GM19324 (cell line): ENCODE measurements at regions not wholly inside any gene's neighbourhood (a gene's known extent, or its start where the extent isn't known, plus 50 kb on each side); places are given as distances from the start of the nearest gene placed in this dataset.

ENCODE experiments used
- ATAC-seq: cut with Tn5 transposase; IDR thresholded peaks from one replicate; pipeline ENCODE4 v1.9.1; 2021; ENCODE audit warnings: mild to moderate bottlenecking, moderate library complexity; ENCODE audit not compliant: unreplicated experiment, low FRiP score

DNA sequence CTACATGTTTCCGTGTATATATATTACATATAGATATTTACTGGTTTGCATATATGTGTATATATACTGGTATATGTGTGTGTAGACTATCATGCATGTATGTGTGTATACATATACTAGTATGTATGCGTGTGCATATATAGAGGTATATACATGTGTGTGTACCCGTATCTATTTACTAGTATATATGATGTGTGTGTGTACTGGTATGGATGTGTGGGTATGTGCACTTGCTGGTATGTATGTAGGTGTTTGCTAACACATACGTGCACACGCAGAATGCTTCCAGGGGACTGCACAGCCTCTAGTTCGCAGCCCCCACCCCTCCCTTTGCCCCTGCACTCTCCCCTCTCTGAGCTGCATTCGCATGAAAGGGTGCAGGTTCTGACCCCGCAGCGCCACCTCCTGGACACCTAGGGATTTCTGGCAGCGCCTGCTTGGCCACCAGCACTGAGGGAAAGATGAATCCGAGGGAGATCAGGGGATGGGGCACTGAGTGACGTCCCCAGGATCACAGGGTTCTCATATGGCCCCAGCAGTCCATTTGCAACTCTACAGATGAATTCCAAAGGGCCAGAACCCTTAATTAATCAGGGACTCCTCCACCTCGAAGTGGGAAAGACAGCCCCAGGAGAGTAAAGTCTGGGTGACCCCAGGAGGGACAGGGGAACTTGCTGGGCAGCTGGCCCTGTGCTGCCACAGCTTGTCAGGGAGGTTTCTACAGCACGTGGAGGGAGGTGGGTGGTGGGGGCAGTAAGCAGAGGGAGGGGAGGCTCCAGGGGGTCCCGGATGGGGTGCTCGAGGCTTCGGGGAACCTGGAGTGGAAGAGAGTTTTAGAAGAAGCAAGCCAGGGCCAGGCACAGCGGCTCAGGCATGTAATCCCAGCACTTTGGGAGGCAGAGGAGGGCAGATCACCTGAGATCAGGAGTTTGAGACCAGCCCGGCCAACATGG is 66.8 kb upstream of the ASAP2 start:
- ATAC-seq = peak; percentile 45

- no peak for ATAC-seq
Measured at GRCh38 chr2:9137379-9138150, 69.0 kb upstream of the ASAP2 start.

DNA sequence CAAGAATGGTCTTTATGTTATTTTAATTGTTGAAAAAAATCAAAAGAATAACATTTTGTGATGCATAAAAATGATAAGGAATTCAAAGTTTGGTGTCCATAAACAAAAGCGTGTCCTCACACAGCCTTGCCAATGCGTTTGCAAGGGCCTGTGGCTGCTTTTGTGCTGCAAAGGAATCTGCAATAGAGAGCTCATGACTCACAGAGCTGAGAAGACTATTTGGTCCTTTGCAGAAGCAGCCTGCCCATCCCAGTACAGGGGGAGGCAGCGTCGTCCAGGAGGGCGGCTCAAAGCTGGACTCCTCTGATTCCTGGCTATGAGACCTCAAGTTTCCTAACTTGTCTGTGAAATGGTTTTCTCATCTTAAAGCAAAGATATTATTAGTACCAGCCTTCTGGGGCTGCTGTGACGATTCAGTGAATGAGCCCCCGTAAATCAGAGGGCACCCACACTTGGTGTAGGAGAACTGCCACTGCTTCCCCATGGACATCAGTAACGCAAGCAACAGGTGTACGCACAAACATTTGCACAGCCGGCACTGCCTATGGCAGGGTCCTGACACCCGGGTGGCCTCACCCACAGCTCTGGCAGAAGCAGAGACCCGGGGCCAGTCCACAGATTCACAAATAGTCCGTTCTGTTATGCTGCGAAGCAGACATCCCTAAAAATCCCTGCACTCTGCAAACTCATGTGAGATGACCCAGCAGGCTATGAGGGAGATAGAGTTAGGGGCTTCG is 70.6 kb upstream of the ASAP2 start:
- ATAC-seq = no peak

DNA sequence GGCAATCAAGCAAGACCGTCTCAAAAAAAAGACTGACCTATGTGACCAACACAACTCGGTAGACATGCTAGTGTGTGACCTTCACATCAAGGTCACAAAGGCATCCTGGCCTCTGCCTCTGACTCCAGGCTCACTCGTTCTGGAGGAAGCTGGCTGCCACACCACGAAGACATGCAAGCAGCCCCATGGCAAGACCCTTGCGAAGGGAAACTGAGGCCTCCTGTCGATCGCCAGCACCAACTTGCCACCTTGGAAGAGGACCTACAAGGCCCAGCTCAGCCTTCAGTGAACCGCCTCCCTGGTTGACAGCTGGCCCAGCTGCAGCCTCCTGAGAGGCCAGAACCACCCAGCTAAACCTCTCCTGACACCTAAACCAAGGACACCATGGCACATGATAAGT is 79.3 kb upstream of the ASAP2 start:
- ATAC-seq = no peak

DNA sequence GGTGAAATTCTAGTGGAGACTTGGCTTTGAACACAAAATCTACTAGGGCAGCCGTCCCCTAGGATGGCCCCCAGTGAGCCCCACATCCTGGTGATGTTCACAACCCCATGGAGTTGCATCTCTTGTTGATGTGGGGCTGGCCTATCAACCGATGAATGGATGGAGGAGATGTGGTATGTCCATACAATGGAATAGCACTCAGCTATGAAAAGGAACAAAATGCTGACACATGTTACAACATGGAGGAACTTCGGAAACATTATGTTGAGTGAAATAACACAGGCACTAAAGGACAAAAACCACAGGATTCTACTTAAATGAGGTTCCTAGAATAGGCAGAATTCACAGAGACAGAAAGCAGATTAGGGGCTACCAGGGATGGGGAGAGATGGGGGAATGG is 80.1 kb upstream of the ASAP2 start:
- no peak for ATAC-seq

DNA sequence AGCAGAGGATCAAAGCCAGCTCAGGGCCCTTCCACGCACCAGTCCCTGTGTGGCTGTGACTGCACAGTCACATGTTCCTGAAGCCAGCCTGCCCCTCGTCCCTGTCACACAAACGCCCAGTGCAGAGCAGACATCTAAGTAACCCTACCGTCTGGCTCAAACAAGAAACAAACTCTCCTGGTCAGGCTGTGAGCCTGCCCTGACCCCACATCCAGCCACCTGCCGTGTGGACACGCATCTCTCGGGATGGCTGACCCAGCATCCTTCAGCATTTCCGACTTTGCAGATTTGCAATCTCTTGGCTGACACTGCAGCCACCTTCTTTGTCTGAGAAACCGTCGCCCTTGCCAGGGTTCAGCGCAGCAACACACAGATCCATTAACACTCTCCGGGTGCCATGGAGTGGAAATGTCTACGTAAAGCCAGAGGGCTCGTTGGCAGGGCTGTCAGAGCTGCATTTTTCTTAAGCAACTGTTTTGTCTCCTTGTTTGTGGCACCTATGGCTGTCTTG is 82.3 kb upstream of the ASAP2 start:
- no peak for ATAC-seq

DNA sequence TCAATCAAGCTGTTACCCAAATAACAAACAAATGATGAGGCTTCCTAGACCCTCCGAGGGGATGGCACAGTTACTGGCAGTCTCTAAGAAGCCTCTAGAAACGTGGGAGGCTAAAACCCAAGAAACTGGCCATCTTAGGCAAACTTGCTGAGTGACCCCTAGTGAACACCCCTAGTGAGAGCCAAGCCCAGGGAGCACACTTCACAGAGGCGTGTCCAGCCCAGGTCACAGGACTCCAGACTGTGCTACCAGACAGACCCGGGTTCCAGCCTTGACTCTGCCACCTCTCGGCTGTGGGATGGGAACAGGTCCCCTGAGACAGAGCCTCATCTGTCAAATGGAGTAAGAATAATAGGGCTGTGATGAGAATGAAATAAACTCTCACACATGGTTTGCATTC is 83.5 kb upstream of the ASAP2 start:
- no peak for ATAC-seq

- no peak for ATAC-seq
Measured at GRCh38 chr2:9122367-9122766, 84.2 kb upstream of the ASAP2 start.

DNA sequence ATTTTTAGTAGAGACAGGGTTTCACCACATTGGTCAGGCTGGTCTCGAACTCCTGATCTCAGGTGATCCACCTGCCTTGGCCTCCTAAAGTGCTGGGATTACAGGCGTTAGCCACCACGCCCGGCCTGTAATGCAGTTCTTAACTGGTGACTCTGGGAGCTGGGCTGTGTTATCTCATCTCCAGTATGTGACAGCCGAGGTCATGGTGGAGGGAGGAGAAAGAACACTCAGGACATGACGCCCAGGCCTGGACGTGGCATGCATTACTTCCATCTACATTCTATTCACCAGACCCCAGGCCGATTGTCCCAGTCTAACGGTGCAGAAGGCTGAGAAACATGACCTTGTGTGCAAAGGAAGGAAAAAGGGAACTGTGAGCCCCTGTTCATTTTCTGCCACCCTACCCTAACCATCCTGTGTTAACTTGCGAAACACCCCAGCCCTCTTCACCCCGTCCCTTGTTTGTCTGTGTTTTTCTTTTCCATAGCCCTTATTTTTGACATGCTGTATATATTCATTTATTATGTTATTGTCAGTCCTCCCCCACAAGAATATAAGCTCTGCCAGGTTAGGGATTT is 88.1 kb upstream of the ASAP2 start:
- ATAC-seq = no peak

DNA sequence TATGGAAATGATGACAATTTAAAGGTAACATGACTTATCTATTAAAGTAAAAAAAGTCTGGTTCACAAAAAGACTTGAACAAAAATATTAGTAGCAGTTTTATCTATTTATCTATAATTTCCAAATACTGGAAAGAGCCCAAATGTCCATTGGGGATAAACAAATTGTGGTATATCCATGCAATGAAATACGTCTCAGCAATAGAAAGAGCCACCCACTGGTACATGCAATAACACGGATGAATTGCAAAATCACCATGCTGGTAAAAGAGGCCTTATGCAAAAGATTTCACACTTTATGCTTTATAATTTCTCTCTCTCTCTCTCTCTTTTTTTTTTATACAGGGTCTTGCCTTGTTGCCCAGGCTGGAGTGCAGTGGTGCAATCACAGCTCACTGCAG is 91.4 kb upstream of the ASAP2 start:
- no peak for ATAC-seq

DNA sequence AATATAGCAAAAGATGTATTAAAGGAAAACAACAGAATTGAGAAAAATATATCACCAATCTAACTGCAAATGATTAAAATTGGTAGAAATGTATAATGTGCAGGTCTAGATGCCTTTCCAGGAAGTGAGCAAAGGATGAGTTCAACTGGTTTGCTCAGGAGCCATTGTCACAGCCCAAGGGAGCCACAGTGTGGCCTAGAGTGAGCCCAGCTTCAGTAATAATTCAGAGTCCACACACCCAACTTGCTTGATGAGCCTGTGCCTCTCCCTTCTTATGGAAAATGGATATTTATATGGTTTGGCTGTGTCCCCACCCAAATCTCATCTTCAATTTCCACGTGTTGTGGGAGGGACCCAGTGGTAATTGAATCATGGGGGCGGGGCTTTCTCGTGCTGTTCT is 92.2 kb upstream of the ASAP2 start:
- no peak for ATAC-seq

DNA sequence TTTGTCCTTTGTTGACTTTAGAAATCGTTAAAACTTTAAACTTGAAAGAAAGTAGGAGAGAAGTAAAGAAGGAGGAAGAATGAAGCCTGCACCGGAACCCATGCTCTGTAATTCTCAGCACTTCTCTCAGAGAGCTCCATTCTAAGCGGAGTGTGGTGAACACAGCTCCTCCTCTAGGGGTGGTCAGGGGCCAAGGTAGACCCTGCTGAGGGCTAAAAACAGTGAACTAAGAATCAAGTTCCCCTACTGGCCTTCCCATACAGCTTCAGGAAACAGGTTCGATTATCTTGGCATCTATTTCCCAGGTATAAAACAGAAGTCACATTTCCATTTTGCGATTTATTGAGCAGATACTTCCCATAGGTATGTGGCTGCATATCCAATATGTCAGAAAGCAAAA is 92.7 kb upstream of the ASAP2 start:
- ATAC-seq = no peak

DNA sequence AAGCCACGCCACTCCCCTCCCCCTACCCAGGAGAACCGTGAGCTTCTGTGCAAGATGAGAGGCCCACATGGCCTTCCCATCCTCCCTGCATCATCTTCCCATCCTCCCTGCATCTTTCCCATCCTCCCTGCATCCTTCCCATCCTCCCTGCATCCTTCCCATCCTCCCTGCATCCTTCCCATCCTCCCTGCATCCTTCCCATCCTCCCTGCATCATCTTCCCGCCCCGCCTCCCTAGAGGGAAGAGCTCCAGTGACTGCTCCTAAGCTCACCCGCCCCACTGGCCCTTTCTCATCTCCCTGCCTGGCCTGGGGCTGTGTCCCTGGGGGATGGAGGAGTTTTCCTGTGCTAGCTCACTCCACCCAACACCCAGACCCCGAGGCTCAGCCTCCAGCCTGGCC is 93.3 kb upstream of the ASAP2 start:
- no peak for ATAC-seq

- no peak for ATAC-seq
Measured at GRCh38 chr2:9112079-9112721, 94.4 kb upstream of the ASAP2 start.

DNA sequence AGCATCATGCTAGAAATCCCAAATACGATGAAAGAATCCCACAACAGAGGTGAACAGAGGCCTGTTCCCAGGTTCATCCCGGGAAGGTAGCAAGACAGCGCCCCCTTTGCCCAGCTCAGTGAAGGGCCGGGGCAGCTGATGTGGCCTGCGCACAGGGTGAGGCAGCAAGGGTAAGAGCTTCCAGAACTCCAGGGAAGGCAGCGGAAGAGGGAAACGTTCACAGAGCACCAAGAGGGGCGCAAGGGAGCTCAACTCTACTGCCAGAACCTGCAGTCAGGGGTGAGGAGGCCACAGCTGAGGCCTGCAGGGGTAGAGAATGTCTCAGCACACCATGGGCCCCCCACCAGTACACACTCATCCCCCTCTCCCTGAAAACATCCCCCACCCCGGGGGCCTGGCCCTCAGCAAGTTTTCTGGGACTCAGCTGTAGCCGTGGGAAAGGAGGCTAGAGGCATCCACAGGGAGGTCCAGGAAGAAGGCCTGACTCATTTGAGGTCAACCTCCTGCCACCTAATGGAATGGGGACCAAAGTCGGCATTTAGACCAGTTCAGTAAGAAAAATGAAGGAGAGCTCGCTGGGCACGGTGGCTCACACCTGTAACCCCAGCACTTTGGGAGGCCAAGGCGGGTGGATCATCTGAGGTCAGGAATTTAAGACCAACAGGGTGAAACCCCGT is 95.6 kb upstream of the ASAP2 start:
- ATAC-seq = no peak

- ATAC-seq = no peak
Measured at GRCh38 chr2:9110346-9110884, 96.2 kb upstream of the ASAP2 start.

- ATAC-seq = no peak
Measured at GRCh38 chr2:9109871-9110270, 96.7 kb upstream of the ASAP2 start.

- no peak for ATAC-seq
Measured at GRCh38 chr2:9108210-9108967, 98.2 kb upstream of the ASAP2 start.
